ENCODE measurements at regions not wholly inside any gene's neighbourhood (a gene's known extent, or its start where the extent isn't known, plus 50 kb on each side); places are given as distances from the start of the nearest gene placed in this dataset.

DNA sequence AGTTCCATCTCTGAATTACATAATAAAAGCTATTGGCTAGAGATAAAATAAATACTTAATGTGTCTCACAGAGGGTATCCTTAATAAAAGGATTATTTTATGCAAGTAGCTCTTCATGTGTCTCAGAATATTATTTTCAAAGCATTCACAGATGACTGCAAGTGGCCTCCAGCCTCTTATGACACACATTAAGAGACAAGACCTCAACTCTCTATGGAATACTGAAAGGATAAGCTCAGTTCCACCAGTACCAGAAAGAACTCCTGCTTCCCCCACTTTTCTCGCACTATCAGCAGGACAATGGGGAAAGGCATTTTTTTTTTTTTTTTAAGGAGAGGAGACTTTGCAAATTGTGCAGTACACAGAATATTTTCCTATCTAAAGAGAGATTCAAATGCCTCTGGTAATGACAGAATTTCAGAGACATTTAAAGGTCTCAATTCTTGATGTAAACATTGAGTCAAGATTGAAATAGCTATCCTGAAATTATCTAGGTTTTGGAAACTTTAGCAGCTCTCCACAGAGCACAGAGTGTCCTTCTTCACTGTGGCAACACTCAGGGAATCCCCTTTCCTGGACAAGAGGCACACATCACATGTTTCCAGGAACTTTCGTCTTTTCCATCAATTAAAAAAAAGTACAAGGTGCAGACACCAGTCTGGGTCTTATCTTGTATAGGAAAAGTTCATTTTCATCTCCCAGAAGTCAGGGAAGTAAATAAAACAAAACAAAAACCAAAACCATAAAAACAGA, 122.0 kb upstream of the ANK3 start:
- ATAC-seq (peak in 1 of 2 donors; percentile 47), DNase-seq (no peak)
- intact Hi-C loops (cut with DNase I), result no loop called here

DNA sequence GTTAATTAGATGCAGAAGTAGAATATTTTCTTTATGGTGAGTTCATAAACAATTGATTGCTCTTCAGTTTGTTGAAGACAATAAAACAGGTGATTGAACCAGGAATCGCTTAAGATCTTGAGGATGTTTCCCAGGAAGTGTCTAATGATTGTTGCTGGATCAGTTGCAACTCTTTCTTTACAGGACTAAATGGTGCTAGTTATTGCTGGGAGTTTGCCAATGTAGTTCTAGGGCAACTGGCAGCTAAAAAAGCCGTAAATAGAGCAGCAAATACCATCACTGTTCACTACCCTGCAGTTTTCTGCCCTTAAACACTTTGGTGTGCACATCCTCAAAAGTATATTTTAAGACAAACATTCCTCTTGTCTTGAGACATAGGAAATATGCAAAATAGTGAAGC, 119.2 kb upstream of the ANK3 start:
- Histone ChIP-seq H3K27ac (ENCODE audit: low read length) (no peak overlapping the region), H3K4me1 (ENCODE audit: control insufficient read depth, insufficient read depth, low read length) (peaks cover 3% of the 10 kb centered on the region), H3K4me3 (ENCODE audit: low read length) (no peak overlapping the region), H3K27me3 (ENCODE audit: control insufficient read depth, insufficient read depth) (no peaks in the 10 kb centered on the region), H3K9me3 (ENCODE audit: control insufficient read depth, low read length) (no peaks in the 10 kb centered on the region)
- 51% methylated on average over 2 of the region's 2 CpGs for WGBS
- no peak for ATAC-seq
- no peak for DNase-seq
- intact Hi-C loops (cut with DNase I), result no loop called here

More for the DNA sequence above, 122.0 kb upstream of the ANK3 start:
- no peak overlapping the region for H3K27ac ChIP-seq (ENCODE audit: low read length)
- no peaks in the 10 kb centered on the region for H3K27me3 ChIP-seq (ENCODE audit: control insufficient read depth, insufficient read depth)
- peaks cover 3% of the 10 kb centered on the region for H3K4me1 ChIP-seq (ENCODE audit: control insufficient read depth, insufficient read depth, low read length)
- no peak overlapping the region for H3K4me3 ChIP-seq (ENCODE audit: low read length)
- H3K9me3 ChIP-seq (ENCODE audit: control insufficient read depth, low read length), result no peaks in the 10 kb centered on the region
- 34% methylated on average over 2 of the region's 2 CpGs for WGBS

DNA sequence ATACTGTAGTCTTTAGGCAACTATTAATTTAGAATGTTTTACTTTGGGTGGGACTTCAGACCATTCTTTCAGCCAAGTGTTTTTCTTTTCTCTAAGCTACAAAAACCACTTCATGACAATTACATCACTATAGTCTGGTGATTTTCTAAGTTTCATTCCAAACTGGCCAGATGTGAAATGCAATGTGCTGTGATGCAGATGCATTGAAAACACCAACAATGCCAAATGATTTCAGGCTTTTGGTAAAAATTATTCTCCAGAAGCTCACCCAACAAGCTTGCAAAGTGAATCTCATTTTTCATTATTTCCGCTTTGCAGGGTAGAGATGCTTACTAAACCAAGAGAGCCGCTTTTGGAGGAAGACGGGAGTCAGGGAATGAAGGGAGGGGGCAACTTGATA, 118.4 kb upstream of the ANK3 start:
- peak in 1 of 2 donors; percentile 50 for ATAC-seq
- Histone ChIP-seq H3K4me3 (ENCODE audit: low read length) (no peak overlapping the region), H3K27me3 (ENCODE audit: control insufficient read depth, insufficient read depth) (no peaks in the 10 kb centered on the region), H3K4me1 (ENCODE audit: control insufficient read depth, insufficient read depth, low read length) (peaks cover 3% of the 10 kb centered on the region), H3K27ac (ENCODE audit: low read length) (no peak overlapping the region), H3K9me3 (ENCODE audit: control insufficient read depth, low read length) (no peaks in the 10 kb centered on the region)
- DNase-seq, result no peak
- intact Hi-C loops (cut with DNase I), result no loop called here
- WGBS, result 70% methylated on average over 3 of the region's 3 CpGs

DNA sequence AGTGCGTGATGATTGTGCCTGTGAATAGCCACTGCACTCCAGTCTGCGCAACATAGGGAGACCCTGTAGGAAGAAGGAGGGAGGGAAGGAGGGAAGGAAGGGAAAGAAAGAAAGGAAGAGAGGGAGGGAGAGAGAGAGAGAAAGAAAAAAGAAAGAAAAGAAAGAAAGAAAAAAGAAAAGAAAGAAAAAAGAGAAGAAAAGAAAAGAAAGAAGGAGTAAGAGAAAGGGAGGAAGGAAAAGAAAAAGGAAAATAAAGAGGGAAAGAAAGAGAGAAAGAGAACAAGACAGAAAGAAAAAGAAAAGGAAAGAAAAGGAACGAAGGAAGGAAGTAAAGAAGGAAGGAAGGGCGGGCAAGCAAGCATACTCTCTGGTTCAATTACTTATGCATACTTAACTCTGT, 112.9 kb upstream of the ANK3 start:
- no peak for ATAC-seq
- DNase-seq, result no peak
- Histone ChIP-seq H3K27me3 (ENCODE audit: control insufficient read depth, insufficient read depth) (no peaks in the 10 kb centered on the region), H3K27ac (ENCODE audit: low read length) (no peak overlapping the region), H3K9me3 (ENCODE audit: control insufficient read depth, low read length) (no peaks in the 10 kb centered on the region), H3K4me1 (ENCODE audit: control insufficient read depth, insufficient read depth, low read length) (no peaks in the 10 kb centered on the region), H3K4me3 (ENCODE audit: low read length) (no peak overlapping the region)
- intact Hi-C loops (cut with DNase I), result no loop called here
- WGBS, result 95% methylated on average over 4 of the region's 4 CpGs

GRCh38 chr10:60498985-60499384, 109.3 kb upstream of the ANK3 start:
- intact Hi-C loops (cut with DNase I), result no loop called here
- Histone ChIP-seq H3K4me3 (ENCODE audit: low read length) (no peak overlapping the region), H3K4me1 (ENCODE audit: control insufficient read depth, insufficient read depth, low read length) (no peaks in the 10 kb centered on the region), H3K27ac (ENCODE audit: low read length) (no peak overlapping the region), H3K27me3 (ENCODE audit: control insufficient read depth, insufficient read depth) (no peaks in the 10 kb centered on the region), H3K9me3 (ENCODE audit: control insufficient read depth, low read length) (no peaks in the 10 kb centered on the region)
- DNase-seq (no peak), ATAC-seq (no peak)
- WGBS, result 84% methylated on average over 3 of the region's 3 CpGs

DNA sequence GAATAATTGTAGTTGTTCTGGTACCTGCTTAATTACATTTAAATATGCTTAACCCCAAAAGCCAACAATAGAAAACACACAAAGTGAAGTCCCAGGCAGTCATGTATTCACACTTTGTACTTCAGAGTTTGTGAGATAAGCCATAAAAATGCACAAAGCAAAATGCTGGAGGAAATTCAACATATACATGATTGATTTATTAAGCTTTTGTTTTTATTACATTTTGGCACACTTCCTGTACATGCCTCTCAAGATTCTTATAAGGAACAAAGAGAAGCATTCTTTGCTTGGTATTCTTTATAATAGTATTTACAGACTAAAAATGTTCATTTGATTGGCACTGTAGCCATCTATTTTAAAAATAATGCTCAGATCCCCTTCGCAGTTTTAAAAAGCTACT, 107.7 kb upstream of the ANK3 start:
- DNase-seq (no peak), ATAC-seq (no peak)
- Histone ChIP-seq H3K27ac (ENCODE audit: low read length) (no peak overlapping the region), H3K4me1 (ENCODE audit: control insufficient read depth, insufficient read depth, low read length) (no peaks in the 10 kb centered on the region), H3K27me3 (ENCODE audit: control insufficient read depth, insufficient read depth) (no peaks in the 10 kb centered on the region), H3K4me3 (ENCODE audit: low read length) (no peak overlapping the region), H3K9me3 (ENCODE audit: control insufficient read depth, low read length) (no peaks in the 10 kb centered on the region)
- 46% methylated on average over 1 of the region's 1 CpG for WGBS
- intact Hi-C loops (cut with DNase I), result no loop called here

GRCh38 chr10:60496181-60496580, 106.5 kb upstream of the ANK3 start:
- WGBS, result 52% methylated on average over 2 of the region's 2 CpGs
- no peak for DNase-seq

GRCh38 chr10:60495338-60496055, 105.8 kb upstream of the ANK3 start:
- WGBS, result 44% methylated on average over 1 of the region's 1 CpG
- Histone ChIP-seq H3K27ac (ENCODE audit: low read length) (no peak overlapping the region), H3K4me3 (ENCODE audit: low read length) (no peak overlapping the region), H3K27me3 (ENCODE audit: control insufficient read depth, insufficient read depth) (no peaks in the 10 kb centered on the region), H3K9me3 (ENCODE audit: control insufficient read depth, low read length) (no peaks in the 10 kb centered on the region), H3K4me1 (ENCODE audit: control insufficient read depth, insufficient read depth, low read length) (no peaks in the 10 kb centered on the region)
- DNase-seq, result no peak
- intact Hi-C loops (cut with DNase I), result no loop called here
- no peak for ATAC-seq

More at GRCh38 chr10:60496181-60496580, 106.5 kb upstream of the ANK3 start:
- Histone ChIP-seq H3K4me3 (ENCODE audit: low read length) (no peak overlapping the region), H3K9me3 (ENCODE audit: control insufficient read depth, low read length) (no peaks in the 10 kb centered on the region), H3K27me3 (ENCODE audit: control insufficient read depth, insufficient read depth) (no peaks in the 10 kb centered on the region), H3K4me1 (ENCODE audit: control insufficient read depth, insufficient read depth, low read length) (no peaks in the 10 kb centered on the region), H3K27ac (ENCODE audit: low read length) (no peak overlapping the region)
- peak in 1 of 2 donors; percentile 81 for ATAC-seq
- intact Hi-C loops (cut with DNase I), result no loop called here

DNA sequence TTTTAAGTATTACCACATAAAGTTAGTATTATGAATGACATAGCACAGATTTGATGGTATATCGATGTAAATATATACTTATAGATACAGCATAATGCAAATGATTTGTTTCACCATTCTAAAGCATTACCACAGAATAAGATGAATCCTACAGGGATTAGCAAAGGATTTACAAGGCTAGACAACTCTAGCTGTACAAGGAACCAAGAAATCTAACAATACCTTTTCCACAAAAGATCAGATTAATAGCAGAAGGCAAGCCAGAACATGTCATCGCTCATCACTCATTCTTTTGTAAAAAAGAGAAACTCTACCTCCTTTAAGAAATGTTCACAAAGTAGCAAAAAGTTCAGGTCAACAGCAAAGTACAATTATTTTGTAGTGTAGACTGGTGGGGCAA, 105.1 kb upstream of the ANK3 start:
- DNase-seq (no peak), ATAC-seq (no peak)
- 95% methylated on average over 2 of the region's 2 CpGs for WGBS
- H3K27ac ChIP-seq (ENCODE audit: low read length), result no peak overlapping the region
- intact Hi-C loops (cut with DNase I), result no loop called here
- no peaks in the 10 kb centered on the region for H3K9me3 ChIP-seq (ENCODE audit: control insufficient read depth, low read length)
- no peak overlapping the region for H3K4me3 ChIP-seq (ENCODE audit: low read length)
- H3K27me3 ChIP-seq (ENCODE audit: control insufficient read depth, insufficient read depth), result no peaks in the 10 kb centered on the region
- H3K4me1 ChIP-seq (ENCODE audit: control insufficient read depth, insufficient read depth, low read length), result no peaks in the 10 kb centered on the region

DNA sequence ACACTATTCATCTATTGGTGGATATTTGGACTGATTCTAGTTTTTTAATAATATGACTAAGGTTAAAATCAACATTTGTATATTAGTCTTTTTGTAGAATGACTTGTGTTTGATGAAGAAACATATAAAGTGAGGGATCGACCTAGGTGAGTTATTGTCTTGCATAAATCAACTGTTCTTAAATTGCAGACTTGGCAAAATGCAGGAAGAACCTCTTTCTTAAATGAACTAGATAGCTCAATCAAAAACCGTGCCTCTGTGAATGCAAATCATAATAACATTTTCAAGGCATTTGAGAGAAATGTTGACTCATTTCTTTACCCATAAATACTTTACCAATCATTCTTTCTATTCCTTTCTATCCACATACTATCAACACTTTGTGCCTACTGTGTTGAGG, 101.5 kb upstream of the ANK3 start:
- ATAC-seq, result no peak
- no peaks in the 10 kb centered on the region for H3K9me3 ChIP-seq (ENCODE audit: control insufficient read depth, low read length)
- intact Hi-C loops (cut with DNase I), result no loop called here
- no peaks in the 10 kb centered on the region for H3K4me1 ChIP-seq (ENCODE audit: control insufficient read depth, insufficient read depth, low read length)
- 88% methylated on average over 2 of the region's 2 CpGs for WGBS
- no peaks in the 10 kb centered on the region for H3K27me3 ChIP-seq (ENCODE audit: control insufficient read depth, insufficient read depth)
- no peak for DNase-seq
- H3K27ac ChIP-seq (ENCODE audit: low read length), result no peak overlapping the region
- no peak overlapping the region for H3K4me3 ChIP-seq (ENCODE audit: low read length)

DNA sequence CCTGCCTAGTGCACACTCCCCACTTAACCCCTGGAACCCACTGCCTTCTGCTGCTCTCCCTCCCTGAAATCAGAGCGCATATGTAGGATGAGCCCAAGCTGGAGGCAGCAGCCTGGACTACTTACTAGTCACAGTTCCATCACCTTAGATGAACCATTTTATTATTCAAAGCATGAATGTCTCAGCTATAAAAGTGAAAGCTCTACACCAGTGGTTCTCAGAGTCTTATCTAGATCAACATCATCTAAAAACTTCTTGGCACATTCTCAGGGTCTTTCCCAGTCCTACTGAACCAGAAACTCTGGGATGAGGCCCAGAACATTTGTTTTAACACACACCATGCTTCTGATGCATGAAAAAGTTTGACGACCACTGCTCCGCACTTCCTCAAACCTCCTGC, 100.3 kb upstream of the ANK3 start:
- no peak overlapping the region for H3K27ac ChIP-seq (ENCODE audit: low read length)
- no peak overlapping the region for H3K4me3 ChIP-seq (ENCODE audit: low read length)
- intact Hi-C loops (cut with DNase I), result no loop called here
- no peaks in the 10 kb centered on the region for H3K9me3 ChIP-seq (ENCODE audit: control insufficient read depth, low read length)
- no peaks in the 10 kb centered on the region for H3K27me3 ChIP-seq (ENCODE audit: control insufficient read depth, insufficient read depth)
- 67% methylated on average over 3 of the region's 3 CpGs for WGBS
- no peaks in the 10 kb centered on the region for H3K4me1 ChIP-seq (ENCODE audit: control insufficient read depth, insufficient read depth, low read length)
- ATAC-seq, result no peak
- DNase-seq, result no peak
